ENCODE measurements at regions not wholly inside any gene's neighbourhood (a gene's known extent, or its start where the extent isn't known, plus 50 kb on each side); places are given as distances from the start of the nearest gene placed in this dataset.

DNA sequence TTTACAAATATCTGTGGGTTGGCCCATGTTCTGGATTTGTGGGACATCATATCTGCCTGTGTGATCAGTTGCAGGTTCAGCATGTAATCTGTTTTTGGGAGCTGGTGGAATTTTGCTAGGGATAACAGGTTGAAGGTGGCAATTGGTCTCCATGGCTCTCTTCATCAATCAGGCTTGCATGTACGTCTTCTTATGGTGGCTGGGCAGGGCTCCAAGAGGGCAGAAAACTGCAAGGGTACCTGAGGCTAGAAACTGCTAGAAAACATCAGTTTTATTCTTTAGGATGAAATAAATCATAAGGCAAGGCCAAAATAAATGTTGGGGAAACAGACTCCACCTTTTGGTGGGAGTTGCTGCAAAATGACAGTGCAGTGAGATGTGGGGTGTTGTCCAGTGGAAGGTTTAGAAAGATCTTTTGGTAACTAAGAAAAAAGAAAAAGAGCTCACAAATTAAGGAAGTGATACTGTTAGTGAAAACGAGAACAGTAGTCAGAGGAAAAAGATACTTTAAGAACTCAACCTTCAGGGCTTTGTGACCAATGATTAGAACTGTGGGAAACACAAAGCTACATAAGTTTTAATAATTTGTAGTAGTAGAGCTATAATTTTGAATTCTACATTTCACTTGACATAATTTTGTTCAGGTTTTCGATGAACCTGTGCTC lies 300.7 kb upstream of the IZUMO3 start:
- Histone ChIP-seq H4K20me1 (ENCODE audit: insufficient read depth, low read length) (no peaks in the 10 kb centered on the region), H3K4me1 (ENCODE audit: low read length) (peaks cover 9% of the 10 kb centered on the region), H3K27ac (ENCODE audit: low read length) (no peak overlapping the region), H3K27me3 (ENCODE audit: low read depth, low read length) (no peaks in the 10 kb centered on the region), H3K9me3 (ENCODE audit: insufficient read depth, low read length) (no peaks in the 10 kb centered on the region), H3K4me2 (ENCODE audit: low read length) (peak overlapping the region; percentile 27), H3K36me3 (replicated peaks; ENCODE audit: low read depth, low read length) (no peaks in the 10 kb centered on the region), H3K9ac (ENCODE audit: low read length) (no peak overlapping the region), H2AFZ (ENCODE audit: low read depth, low read length) (no peak overlapping the region), H3K4me3 (ENCODE audit: low read length) (no peak overlapping the region), H3K79me2 (ENCODE audit: low read length) (no peaks in the 10 kb centered on the region)
- no peak for TF ChIP-seq EZH2phosphoT487 (IDR thresholded peaks at IDR 0.05; ENCODE audit: low read depth)
- TF ChIP-seq, protein P1, sequence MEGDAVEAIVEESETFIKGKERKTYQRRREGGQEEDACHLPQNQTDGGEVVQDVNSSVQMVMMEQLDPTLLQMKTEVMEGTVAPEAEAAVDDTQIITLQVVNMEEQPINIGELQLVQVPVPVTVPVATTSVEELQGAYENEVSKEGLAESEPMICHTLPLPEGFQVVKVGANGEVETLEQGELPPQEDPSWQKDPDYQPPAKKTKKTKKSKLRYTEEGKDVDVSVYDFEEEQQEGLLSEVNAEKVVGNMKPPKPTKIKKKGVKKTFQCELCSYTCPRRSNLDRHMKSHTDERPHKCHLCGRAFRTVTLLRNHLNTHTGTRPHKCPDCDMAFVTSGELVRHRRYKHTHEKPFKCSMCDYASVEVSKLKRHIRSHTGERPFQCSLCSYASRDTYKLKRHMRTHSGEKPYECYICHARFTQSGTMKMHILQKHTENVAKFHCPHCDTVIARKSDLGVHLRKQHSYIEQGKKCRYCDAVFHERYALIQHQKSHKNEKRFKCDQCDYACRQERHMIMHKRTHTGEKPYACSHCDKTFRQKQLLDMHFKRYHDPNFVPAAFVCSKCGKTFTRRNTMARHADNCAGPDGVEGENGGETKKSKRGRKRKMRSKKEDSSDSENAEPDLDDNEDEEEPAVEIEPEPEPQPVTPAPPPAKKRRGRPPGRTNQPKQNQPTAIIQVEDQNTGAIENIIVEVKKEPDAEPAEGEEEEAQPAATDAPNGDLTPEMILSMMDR (IDR thresholded peaks at IDR 0.05; ENCODE audit: low read depth, low read length) = no peak

DNA sequence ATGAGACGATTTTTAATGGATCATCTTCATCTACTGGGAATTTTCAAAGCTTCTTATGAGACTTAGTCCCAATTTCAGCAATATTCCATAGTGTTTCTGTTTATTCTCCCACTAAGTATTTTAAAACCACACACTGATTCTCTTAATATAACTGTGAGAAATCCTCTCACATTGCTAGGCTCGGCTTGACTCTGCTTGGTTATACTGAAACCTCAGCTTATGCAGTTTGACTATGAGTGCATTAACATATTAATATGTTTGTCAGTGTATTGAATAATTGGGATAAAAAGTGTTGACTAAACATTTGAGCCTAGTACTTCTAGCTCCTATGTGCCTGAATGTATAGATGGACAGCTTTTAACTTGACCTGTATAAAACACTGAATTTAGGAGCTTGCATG lies 298.5 kb upstream of the IZUMO3 start:
- no peak for TF ChIP-seq EZH2phosphoT487 (IDR thresholded peaks at IDR 0.05; ENCODE audit: low read depth)
- no peaks in the 10 kb centered on the region for H3K9me3 ChIP-seq (ENCODE audit: insufficient read depth, low read length)

DNA sequence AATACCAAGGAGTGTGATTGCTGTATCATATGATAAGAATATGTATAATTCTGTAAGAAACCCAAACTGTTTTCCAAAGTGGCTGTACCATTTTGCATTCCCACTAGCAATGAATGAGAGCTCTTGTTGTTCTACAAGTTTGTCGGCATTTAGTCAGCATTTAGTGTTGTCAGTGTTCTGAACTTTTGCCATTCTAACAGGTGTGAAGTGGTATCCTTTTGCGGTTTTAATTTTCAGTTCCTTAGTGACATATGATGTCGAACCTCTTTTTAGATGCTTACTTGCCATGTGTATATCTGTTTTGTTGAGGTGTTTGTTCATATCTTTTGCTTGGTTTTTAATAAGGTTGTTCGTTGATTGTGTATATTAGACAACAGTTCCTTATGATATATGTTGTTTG lies 296.3 kb upstream of the IZUMO3 start:
- Histone ChIP-seq H2AFZ (ENCODE audit: low read depth, low read length) (no peak overlapping the region), H3K4me1 (ENCODE audit: low read length) (peaks cover 9% of the 10 kb centered on the region), H4K20me1 (ENCODE audit: insufficient read depth, low read length) (no peaks in the 10 kb centered on the region), H3K36me3 (replicated peaks; ENCODE audit: low read depth, low read length) (no peaks in the 10 kb centered on the region), H3K4me3 (ENCODE audit: low read length) (no peak overlapping the region), H3K27ac (ENCODE audit: low read length) (no peak overlapping the region), H3K79me2 (ENCODE audit: low read length) (no peaks in the 10 kb centered on the region), H3K9me3 (ENCODE audit: insufficient read depth, low read length) (no peaks in the 10 kb centered on the region), H3K9ac (ENCODE audit: low read length) (no peak overlapping the region), H3K4me2 (ENCODE audit: low read length) (no peak overlapping the region), H3K27me3 (ENCODE audit: low read depth, low read length) (no peaks in the 10 kb centered on the region)
- no peak for TF ChIP-seq EZH2phosphoT487 (IDR thresholded peaks at IDR 0.05; ENCODE audit: low read depth)
- TF ChIP-seq, protein P1 (IDR thresholded peaks at IDR 0.05; ENCODE audit: low read depth, low read length) = no peak

More for the DNA sequence above, 298.5 kb upstream of the IZUMO3 start:
- no peak overlapping the region for H3K27ac ChIP-seq (ENCODE audit: low read length)
- no peaks in the 10 kb centered on the region for H3K79me2 ChIP-seq (ENCODE audit: low read length)
- H3K4me3 ChIP-seq (ENCODE audit: low read length) = no peak overlapping the region
- no peak overlapping the region for H3K4me2 ChIP-seq (ENCODE audit: low read length)
- no peaks in the 10 kb centered on the region for H4K20me1 ChIP-seq (ENCODE audit: insufficient read depth, low read length)
- no peak overlapping the region for H2AFZ ChIP-seq (ENCODE audit: low read depth, low read length)
- no peaks in the 10 kb centered on the region for H3K36me3 ChIP-seq (replicated peaks; ENCODE audit: low read depth, low read length)
- H3K9ac ChIP-seq (ENCODE audit: low read length) = no peak overlapping the region
- H3K4me1 ChIP-seq (ENCODE audit: low read length) = peaks cover 9% of the 10 kb centered on the region
- no peaks in the 10 kb centered on the region for H3K27me3 ChIP-seq (ENCODE audit: low read depth, low read length)

DNA sequence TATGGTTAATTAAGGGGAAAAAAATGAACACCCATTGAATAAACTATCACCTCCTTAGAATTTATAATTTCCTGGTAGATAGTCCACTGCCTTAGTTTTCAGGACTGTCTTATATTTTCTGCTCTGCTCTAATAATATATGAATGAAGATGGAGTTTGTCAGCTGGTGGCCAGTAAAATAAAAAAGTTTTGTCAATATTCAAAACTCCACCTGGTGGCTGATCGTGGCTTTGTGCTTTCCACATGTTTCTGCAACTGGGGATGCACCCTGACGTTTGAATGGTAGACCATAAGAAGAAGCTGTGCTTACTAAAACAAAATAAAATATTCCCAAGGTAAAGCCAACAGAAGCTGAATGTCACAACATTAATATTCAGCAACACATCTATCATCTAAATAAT lies 286.6 kb upstream of the IZUMO3 start:
- Histone ChIP-seq H3K9ac (ENCODE audit: low read length) (no peak overlapping the region), H3K27ac (ENCODE audit: low read length) (no peak overlapping the region), H3K27me3 (ENCODE audit: low read depth, low read length) (no peaks in the 10 kb centered on the region), H3K9me3 (ENCODE audit: insufficient read depth, low read length) (no peaks in the 10 kb centered on the region), H3K79me2 (ENCODE audit: low read length) (no peaks in the 10 kb centered on the region), H3K4me2 (ENCODE audit: low read length) (no peak overlapping the region), H3K4me1 (ENCODE audit: low read length) (no peaks in the 10 kb centered on the region), H4K20me1 (ENCODE audit: insufficient read depth, low read length) (no peaks in the 10 kb centered on the region), H3K4me3 (ENCODE audit: low read length) (no peak overlapping the region), H3K36me3 (replicated peaks; ENCODE audit: low read depth, low read length) (no peaks in the 10 kb centered on the region), H2AFZ (ENCODE audit: low read depth, low read length) (no peak overlapping the region)
- TF ChIP-seq EZH2phosphoT487 (IDR thresholded peaks at IDR 0.05; ENCODE audit: low read depth) = no peak
- TF ChIP-seq, protein P1 (IDR thresholded peaks at IDR 0.05; ENCODE audit: low read depth, low read length) = peak; percentile 47

Measured in OCI-LY3 (cell line).